ENCODE measurements at regions not wholly inside any gene's neighbourhood (a gene's known extent, or its start where the extent isn't known, plus 50 kb on each side); places are given as distances from the start of the nearest gene placed in this dataset.
"Not testable (repeated sequence)": the region's sequence is repeated elsewhere in the genome, so short reads cannot be mapped to it uniquely, and the experiment has no call there.

DNA sequence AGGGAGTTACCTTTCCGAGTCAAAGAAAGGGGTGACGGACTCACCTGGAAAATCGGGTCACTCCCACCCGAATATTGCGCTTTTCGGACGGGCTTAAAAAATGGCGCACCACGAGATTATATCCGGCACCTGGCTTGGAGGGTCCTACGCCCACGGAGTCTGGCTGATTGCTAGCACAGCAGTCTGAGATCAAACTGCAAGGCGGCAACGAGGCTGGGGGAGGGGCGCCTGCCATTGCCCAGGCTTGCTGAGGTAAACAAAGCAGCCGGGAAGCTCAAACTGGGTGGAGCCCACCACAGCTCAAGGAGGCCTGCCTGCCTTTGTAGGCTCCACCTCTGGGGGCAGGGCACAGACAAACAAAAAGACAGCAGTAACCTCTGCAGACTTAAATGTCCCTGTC, 72.6 kb upstream of the RORB start:
- not testable (repeated sequence) for TF ChIP-seq ZNF274 (IDR thresholded peaks at IDR 0.05; ENCODE audit: low read depth, low read length); YY1 (IDR thresholded peaks at IDR 0.05; ENCODE audit: insufficient read depth, insufficient read length)
